K562 (cell line): ENCODE measurements at regions not wholly inside any gene's neighbourhood (a gene's known extent, or its start where the extent isn't known, plus 50 kb on each side); places are given as distances from the start of the nearest gene placed in this dataset.

Source experiments
- NR2F6 ChIP-seq: fragments of 450-650 bp; formaldehyde crosslinking; IDR thresholded peaks from 2 replicates; pipeline ENCODE4 v1.4.0; 2020; ENCODE audit warnings: mild to moderate bottlenecking
- POLR3G ChIP-seq: IDR thresholded peaks from 2 replicates; pipeline ENCODE4 v1.6.1; 2011; ENCODE audit not compliant: insufficient read length, insufficient replicate concordance; ENCODE audit errors: extremely low read depth
- U2AF2 ChIP-seq: fragments of 200-400 bp; formaldehyde crosslinking; optimal IDR thresholded peaks from 2 replicates; pipeline ENCODE3; 2017; ENCODE audit warnings: low read depth, mild to moderate bottlenecking, low read length
- ZFX ChIP-seq: sonication (generic); formaldehyde crosslinking; IDR thresholded peaks from 2 replicates; pipeline ENCODE4 v1.8.0; 2022; ENCODE audit warnings: mild to moderate bottlenecking, missing genetic modification reagents, moderate library complexity
- ZNF146 ChIP-seq: IDR thresholded peaks from one replicate; pipeline ENCODE4 v1.6.1; 2018; ENCODE audit warnings: missing compliant biosample characterization; ENCODE audit not compliant: unreplicated experiment
- ZNF174 ChIP-seq: fragments of 250-450 bp; sonication (Bioruptor Pico); IDR thresholded peaks from 2 replicates; pipeline ENCODE4 v1.4.0; 2020; ENCODE audit warnings: mild to moderate bottlenecking
- TF ChIP-seq, protein P1 (sequence below), 3 experiments: IDR thresholded peaks in 2 of 3; conservative IDR thresholded peaks in 1 of 3; 2 replicates each; pipeline ENCODE4 v1.5.1; 2011 to 2012; ENCODE audit warnings: low read length in 3 of 3, mild to moderate bottlenecking in 3 of 3, control low read depth in 2 of 3, improper control_type of control experiment in 1 of 3, inconsistent platforms in 1 of 3, low read depth in 1 of 3, mixed read lengths in 1 of 3, moderate library complexity in 1 of 3; ENCODE audit not compliant: insufficient read depth in 2 of 3
- TF ChIP-seq, protein P2 (sequence below), 2 experiments: fragments of 450-650 bp in 1 of 2; sonication (generic) in 1 of 2; formaldehyde crosslinking in 1 of 2; IDR thresholded peaks in 1 of 2; conservative IDR thresholded peaks in 1 of 2; 2 replicates each; pipeline versions ENCODE4 v1.6.1 to v1.8.1; 2016 to 2023; ENCODE audit warnings: mild to moderate bottlenecking in 2 of 2, moderate library complexity in 2 of 2, inconsistent platforms in 1 of 2, missing genetic modification reagents in 1 of 2

DNA sequence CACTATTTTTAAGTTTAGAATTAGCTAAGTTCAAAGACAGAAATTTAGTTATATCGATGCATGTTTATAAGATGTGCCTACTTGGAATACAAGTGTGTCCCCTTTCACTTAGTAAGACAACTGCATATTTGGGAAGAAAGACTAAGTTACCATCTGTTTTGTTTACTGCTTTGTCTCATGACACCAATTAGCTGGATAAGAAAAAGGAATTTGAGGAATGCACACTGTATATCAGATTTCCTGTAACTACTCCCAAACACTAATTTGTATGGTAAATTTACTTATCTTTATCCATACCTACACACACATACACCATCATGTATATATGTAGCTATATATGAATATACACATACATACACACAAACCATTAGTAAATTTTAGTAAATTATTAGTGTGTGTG is 1442.8 kb upstream of the IGFBP7 start:
- TF ChIP-seq, protein P1, sequence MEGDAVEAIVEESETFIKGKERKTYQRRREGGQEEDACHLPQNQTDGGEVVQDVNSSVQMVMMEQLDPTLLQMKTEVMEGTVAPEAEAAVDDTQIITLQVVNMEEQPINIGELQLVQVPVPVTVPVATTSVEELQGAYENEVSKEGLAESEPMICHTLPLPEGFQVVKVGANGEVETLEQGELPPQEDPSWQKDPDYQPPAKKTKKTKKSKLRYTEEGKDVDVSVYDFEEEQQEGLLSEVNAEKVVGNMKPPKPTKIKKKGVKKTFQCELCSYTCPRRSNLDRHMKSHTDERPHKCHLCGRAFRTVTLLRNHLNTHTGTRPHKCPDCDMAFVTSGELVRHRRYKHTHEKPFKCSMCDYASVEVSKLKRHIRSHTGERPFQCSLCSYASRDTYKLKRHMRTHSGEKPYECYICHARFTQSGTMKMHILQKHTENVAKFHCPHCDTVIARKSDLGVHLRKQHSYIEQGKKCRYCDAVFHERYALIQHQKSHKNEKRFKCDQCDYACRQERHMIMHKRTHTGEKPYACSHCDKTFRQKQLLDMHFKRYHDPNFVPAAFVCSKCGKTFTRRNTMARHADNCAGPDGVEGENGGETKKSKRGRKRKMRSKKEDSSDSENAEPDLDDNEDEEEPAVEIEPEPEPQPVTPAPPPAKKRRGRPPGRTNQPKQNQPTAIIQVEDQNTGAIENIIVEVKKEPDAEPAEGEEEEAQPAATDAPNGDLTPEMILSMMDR (IDR thresholded peaks at IDR 0.05 in 2 of 3, conservative IDR thresholded peaks at IDR 0.05 in 1 of 3; ENCODE audit: insufficient read depth in 2 of 3, low read depth in 1 of 3, low read length in 3 of 3), result no peak
- TF ChIP-seq ZNF174 (CRISPR knock-in tag), result no peak
- TF ChIP-seq, protein P2, sequence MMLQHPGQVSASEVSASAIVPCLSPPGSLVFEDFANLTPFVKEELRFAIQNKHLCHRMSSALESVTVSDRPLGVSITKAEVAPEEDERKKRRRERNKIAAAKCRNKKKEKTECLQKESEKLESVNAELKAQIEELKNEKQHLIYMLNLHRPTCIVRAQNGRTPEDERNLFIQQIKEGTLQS (IDR thresholded peaks at IDR 0.05), result no peak
- TF ChIP-seq, protein P2 (CRISPR knock-in tag; conservative IDR thresholded peaks at IDR 0.05), result no peak
- TF ChIP-seq ZFX (CRISPR knock-in tag), result no peak
- no peak for TF ChIP-seq NR2F6
- no peak for TF ChIP-seq ZNF146
- no peak for TF ChIP-seq POLR3G
- TF ChIP-seq U2AF2, result no peak
